TTC549 (cell line): ENCODE measurements at regions not wholly inside any gene's neighbourhood (a gene's known extent, or its start where the extent isn't known, plus 50 kb on each side); places are given as distances from the start of the nearest gene placed in this dataset.
A peak's percentile ranks its signal among the peaks of the same experiment; 100 is the strongest.
"Not testable (repeated sequence)": the region's sequence is repeated elsewhere in the genome, so short reads cannot be mapped to it uniquely, and the experiment has no call there.

Source experiments
- FAIRE-seq: peaks from 2 replicates; lab custom pipeline; 2012; peaks lifted over from hg19 to GRCh38; lab: Jason Lieb, UNC

DNA sequence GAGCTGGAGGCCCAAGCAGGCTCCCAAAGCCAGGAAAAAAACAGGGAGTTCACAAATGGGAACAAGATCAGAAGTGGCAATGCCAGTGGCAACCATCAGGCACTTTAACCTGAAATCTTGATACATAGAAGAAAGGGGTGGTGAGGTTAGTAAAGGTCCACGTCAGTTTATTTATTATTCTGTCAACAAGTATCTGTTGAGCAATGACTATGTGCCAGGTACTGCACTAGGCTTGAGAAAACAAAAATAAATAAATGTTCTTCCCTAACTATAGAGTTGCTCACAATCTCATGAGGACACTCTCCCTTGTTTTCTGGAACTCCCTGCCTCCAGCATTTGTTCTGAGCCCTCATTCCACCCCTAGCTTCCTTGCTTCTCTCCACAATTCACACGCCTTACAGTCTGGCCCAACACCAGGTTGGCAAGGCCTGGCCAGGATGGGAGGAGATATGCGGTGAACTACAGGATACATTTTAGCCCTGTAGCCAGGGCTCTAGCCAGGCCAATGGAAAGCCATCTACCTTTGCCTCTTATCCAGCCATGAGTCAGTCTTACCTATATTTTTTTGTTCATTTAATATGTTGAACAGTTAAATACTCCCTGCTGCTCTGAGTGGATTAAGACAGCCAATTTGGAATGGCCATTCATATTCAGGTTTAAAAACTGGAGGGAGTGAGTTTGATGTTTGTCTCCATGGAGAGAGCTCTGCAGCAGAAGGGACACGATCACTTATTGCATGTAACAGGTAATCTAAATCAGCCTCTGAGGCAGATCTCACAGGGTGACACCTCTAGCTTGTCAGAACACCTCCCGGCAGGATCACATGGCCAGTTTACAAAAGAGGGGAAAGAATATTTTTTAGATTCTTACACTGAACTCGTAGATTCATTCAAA, 161.9 kb upstream of the ATP11B start:
- FAIRE-seq: no peak

DNA sequence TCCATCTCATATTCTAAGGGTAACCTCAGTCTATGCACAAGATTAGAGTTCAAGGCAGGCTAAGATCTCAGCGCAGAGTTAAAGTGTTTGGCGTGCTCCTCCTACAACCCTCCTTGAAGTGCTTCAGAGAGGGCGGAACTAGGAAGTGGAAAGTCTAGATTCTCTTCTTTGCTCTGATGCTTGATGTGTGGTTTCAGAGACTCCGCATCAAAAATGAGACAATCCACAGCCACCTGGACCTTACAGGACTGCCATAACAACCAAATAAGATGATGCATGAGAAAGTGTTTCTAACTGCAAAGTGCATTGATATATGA, 161.3 kb upstream of the ATP11B start:
- FAIRE-seq: no peak

DNA sequence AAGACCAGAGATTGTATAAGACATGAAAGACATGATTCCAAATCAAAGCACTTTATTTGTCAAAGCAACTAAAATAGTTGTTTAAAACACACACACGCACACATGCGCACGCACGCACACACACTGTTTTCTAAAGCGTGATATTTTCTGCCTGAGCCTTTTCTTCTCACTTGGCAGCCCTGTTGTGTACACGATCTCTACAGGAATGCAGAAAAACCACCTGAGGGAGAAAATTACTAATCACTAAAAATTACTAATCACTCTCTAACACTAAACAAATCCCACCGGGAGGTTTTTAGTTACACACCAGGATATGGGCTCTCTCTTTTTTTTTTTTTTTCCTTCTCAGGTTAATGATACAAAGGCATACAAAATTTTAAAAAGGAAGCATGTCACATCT, 160.1 kb upstream of the ATP11B start:
- FAIRE-seq: no peak

DNA sequence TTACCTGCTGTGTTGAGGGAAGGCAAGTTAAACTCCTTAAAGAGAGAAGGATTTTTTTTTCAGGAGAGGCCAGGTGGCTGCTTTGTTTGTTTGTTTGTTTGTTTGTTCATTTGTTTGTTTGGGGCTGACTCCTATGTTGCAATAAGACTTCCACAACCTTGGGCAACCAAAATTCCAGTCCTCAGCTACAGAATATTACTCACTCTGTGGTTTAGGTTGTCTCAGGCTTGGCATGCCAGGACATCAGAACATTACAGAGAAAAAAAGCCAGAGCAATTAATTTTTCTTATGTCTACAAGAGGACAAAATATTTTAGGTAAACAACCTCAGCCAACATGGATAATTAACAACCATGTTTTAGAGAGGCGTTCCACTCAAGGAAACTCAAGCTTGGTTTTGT, 156.7 kb upstream of the ATP11B start:
- FAIRE-seq: no peak

DNA sequence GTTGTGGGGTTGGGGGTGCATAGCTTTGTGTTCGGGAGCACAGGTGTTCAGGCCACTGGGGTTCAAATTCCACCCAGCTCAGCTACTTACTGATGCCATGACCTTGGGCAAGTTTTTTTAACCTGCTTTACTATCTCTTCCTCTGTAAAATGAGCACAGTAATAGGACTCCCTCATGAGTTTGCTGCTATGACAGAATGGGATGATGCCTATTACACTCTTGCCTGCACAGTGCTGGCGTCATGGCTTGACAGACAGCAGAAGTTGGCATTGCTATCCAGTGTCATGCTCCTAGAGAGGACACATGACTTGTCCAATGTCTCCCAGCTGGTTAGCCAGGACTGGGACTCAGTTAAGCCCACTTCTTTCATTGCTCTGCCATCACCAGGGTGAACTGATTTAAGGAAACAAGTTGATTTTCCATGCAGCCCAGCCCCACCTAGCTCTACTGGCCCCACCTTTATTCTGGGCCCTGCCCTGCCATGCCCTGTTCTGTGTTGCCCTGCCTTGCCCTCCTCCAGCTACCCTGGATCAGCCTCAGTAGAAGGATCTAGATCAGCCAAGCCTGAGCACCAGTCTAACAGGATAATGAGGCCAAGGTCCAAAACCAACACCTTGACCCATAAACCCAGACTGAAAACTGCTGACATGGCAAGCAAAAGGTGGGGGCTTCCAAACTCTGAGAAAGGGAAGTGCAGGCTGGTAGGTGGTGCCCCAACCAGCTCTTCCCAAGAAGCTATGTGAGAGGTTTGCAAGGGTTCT, 155.8 kb upstream of the ATP11B start:
- no peak for FAIRE-seq

DNA sequence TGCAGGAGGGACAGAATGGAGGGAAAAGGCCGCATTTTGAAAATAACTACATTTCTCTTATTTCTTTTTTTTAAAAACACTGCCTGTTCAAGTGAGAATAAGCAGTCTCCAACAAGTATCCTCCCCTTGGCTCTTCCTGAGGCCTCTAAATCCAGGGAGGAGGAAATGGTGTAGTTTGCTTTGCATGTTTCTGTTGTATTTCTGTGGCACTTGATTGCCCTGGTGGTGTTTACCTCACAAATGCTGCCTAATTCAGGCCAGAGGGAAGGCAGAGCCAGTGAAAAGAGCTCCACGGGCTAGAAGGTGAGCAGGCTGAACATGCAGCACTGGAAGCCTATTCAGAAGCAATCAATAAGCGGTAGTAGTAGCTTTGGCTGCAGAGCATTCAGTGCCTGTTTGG, 149.3 kb upstream of the ATP11B start:
- no peak for FAIRE-seq

DNA sequence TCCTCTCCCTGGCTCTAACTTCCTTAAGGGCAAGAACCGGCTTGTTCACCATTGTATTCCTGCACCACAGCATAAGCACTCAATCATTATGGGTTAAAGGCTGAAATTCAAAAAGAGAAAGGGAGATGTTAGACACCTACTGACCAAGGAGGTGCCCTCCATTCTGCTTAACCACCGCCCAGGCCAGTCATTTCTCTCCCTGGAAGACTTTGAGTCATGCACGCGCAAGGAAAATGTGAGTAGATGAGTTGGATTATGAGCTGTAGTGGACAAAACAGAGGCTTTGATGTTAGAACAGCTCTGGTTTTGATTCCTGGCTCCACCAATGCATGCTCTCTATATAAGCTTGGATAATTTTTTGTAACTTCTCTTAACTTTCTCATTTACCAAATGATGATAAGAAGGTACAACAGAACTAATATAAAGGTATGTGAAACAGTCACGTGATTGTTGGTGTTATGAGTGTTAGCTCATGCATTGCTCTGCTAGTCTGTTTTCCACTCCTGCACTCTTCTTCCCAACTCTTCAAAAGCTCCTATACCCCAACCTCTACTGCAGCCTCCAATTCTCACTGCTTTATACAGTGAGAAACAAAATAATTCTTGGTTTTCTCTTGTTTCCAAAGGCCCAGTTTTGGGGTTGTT, 148.4 kb upstream of the ATP11B start:
- no peak for FAIRE-seq

DNA sequence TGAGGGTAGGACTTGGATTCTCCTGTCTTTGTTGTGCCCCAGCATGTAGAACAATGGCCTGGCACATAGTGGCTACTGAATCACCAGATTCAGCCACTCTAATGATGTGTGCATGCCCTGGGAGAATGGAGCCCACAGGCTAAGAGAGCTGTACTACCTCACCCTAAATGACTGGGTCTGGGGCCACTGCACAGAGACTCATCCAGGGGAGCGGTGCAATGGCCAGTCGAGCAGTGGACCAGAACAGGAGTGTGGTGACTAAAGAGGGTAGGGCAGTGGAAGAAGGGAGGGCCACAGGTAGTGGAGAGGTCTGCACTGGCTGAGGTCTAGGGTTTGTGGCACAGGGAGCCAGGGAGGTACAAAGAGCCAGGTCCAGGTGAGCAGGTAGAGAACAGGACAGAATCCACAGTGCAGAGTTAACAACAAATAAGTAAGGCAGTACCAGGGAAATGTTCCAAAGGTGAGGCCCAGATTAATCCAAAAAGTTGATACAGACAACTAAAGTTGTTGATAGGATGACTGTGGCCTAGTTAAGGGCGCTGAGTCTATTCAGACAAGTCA, 142.7 kb upstream of the ATP11B start:
- FAIRE-seq: no peak

DNA sequence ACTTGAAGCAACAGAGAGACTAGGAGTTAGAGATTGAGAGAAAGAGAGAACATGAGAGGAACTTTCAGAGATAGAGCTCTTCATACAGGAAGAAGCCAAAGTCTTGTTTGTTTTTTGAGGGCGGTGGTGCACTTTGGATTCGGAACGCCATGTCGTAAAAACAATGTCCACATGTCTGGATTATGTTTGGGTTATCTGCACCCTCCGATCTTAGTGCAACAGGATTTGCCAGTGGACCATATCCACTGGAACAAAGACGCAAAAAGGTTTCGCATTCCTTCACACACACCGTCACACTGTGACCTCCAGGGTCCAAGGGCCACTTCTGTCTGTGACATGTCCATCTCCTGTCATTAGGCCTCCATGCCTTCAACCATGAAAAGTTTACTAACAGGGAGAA, 141.8 kb upstream of the ATP11B start:
- FAIRE-seq: no peak

DNA sequence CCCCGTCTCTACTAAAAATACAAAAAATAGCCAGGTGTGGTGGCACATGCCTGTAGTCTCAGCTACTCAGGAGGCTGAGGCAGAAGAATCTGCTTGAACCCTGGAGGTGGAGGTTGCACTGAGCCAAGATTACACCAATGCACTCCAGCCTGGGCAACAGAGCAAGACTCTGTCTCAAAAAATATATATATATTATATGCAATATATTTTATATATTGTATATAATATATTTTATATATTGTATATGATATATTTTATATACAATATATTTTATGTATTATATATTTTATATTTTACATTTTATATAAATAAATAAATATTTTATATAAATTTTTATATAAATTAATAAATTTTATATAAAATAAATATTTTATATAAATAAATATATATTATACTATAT, 140.2 kb upstream of the ATP11B start:
- FAIRE-seq: not testable (repeated sequence)

DNA sequence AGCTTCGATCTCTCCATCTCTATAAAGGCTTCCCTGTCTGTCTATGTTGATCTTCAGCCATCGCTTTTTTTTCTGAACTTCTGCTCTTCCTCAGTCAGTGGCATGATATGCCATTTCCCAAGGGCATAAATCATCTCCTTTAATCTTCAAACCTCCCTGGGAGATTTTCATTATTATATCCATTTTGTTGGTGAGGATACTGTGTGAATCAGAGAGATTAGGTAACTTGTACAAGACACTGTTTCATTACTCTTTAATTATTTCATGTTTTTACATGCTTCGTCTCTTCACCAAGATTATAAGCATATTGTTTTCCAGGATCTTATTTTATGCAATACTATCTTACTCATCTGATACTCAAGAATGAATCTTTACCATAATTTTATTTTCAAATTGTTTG, 124.8 kb upstream of the ATP11B start:
- FAIRE-seq: no peak

DNA sequence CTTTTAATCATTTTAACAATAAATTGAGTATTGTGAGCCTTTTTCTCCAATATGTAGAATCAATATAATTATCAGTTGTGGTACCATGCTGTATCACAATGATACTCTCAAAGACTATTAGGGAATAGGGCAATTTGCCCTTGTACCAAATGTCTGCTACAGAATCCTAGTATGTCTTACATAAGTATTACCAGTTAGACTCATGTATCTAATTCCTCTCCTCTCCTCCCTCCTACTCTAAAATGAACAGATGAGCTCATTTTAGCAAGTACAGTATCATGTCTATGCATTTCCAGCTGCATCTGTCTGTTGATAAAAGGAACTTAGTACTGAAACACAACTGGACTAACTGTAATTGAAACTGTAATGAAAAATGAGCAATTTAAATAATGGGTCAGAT, 124.3 kb upstream of the ATP11B start:
- no peak for FAIRE-seq

DNA sequence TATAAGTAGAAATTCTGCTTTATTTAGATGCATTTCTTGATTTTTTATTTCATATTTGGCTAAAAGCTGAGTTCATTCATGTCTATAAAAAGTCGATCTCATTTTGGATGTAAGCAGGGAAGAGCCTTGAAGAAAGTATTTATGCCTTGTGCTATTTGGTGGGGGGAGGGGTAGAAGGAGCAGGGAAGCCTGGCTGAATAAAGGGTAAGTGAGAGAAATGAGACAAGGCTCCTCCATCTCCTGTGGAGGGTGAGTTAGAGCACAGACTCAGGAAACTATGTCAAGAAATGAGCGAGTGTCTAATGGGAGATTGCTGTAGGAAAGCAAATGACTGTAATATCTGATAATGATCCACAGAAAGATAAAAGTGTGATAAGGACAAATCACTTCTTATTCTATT, 121.8 kb upstream of the ATP11B start:
- FAIRE-seq: no peak

DNA sequence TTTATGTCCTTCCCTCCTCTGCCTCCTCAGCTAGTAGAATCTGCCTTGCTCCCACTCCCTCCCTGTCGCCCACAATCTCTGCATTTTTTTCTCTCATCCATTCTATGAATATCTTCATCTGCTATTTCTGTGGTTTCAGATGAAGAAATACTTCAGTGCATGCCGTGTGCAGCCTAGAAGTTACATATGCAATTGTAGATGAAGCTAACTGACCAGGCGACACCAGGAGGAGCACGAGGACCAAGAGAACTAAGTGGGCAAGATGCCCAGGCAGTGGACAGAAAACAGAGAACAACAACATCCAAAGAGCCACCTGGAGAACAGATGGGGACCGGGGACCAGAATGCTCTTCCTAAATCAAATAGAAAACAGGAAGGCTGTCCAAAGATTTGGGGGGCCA, 121.4 kb upstream of the ATP11B start:
- no peak for FAIRE-seq

DNA sequence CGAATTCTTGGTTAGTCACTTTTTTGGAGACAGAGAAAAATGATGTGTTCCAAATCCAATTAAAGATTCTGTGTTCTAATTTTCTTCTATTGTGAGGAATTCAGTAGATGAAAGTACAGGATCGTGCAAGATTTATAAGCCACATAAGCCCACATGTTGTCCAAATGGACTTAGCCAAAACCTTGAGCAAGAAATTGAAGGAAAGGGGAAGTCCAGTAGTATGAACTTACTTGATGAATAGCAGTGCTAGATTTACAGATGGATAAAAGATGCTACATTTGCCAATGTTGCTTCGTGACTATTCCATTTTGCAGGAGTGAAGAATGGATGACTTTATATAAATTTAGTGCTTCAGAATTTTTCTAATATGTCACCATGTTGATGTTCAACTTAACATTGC, 120.0 kb upstream of the ATP11B start:
- no peak for FAIRE-seq

DNA sequence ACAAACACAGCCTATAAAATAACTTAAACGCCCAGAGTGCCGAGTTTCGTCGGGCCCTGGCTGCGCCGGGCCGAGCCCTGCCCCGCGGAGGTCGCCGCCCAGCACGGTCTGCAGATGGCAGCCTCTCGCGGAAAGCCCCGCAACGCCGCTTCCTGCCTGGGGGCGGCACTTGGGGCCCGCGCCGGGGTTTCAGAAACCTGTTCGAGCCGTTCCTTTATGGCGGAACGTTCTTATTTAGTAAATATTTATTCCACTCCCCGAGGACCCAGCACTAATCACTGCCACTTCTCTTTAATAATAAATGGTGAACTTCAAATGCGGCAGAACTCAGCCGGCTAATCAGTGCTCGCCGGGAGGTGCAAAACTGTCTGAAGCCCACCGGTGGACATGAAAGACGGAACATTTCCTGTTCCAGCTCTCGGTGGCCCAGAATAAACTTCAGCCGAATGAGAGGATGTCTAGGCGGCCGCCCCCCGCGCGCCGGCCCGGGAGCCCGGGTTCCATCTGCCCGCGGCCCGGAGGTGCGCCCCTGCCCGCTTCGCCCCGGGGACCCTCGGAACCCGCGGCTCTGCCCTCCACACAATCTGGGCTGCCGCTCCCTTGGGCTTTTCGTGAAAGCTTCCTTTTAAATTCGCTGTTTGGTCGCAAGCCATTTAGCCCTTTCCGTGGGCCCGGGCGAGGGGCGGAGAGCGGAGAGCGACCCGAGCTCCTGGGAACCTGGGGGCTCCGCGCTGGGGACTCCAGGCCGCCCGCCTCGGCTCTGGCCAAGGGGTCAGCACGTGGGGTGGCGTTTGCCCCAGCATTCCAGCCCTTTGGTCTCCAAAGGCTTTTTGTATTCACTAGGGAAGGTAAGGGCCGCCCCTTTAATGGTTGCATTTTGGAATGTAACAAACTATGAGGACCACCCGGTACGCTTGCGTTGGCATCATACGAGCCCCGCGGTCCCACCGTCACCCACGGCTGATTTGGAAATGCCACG, 110.8 kb upstream of the ATP11B start:
- FAIRE-seq: no peak

DNA sequence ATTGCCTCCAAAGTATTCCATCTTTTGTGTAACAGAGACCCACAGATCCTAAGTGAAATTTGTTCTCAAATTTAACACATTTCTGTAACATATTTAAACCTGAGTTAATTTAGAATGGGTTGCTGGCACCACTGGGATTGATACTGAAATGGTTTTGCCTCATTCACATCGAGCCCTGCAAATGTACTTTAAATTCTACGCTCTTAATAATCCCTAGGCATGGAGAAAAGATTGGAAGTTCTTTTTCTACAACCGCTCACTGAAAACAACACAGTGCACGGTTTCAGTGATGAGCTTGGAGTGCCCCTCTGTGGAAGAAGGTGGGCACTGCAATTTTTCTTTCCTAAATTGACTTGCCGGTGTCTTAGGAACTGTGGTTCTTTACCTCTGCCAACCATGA, 109.9 kb upstream of the ATP11B start:
- peak; percentile 87 for FAIRE-seq

DNA sequence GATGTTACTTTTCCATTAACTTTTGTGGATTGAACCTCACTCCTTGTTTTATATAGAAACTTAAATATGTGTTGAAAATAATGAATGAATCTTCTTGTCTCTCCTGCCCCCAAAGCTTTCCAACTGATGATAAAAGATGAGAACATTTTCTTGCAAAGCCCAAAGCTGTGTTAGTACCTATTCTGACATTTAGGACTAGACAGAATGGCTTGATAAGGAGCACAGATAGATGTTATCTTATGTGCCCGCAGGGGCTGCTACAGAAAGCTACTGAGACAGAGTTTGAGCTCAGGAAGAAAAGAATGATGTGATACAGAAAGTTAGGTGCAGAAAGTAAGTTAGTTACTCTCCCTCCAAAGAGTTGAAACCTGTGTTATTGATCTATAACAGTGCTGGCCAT, 109.4 kb upstream of the ATP11B start:
- FAIRE-seq: no peak

DNA sequence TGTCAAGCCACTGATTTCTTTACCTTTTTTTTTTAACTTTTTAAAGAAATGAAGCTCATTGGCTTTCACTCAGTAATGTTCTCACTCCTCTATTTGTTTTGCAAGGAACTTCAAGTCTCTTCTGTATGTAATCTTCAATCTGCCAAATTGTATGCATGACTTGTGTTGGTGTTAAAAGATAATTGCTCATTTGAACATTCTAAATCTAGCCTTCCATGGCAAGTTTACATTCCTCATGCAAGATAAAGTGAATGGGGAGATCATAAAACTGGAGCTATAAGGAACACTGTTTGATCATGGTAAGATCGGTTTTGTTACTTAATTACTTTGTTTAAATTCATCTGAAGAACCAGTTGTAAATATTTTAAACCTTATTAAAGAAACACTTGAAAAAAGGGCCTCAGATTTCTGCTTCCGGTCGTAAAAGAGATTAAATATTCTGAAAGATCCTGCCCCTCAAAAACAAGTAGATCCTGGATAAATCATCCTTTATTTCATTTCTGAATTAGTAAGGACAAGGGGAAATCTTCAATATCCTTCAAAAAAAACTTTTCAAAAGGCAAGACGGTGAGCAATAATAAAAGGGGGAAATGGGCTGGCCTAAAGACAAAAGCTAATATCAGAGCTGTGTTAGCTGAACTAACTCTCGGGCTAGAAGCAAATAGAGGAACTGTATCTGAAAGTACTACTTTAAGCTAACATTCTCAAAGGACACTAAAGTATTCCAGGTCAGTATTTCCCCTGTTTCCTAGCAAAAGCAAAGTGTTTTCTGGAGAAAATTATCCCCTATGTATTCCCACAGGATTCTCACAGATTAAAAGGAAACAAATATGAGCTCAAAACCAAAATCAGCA, 107.0 kb upstream of the ATP11B start:
- no peak for FAIRE-seq

DNA sequence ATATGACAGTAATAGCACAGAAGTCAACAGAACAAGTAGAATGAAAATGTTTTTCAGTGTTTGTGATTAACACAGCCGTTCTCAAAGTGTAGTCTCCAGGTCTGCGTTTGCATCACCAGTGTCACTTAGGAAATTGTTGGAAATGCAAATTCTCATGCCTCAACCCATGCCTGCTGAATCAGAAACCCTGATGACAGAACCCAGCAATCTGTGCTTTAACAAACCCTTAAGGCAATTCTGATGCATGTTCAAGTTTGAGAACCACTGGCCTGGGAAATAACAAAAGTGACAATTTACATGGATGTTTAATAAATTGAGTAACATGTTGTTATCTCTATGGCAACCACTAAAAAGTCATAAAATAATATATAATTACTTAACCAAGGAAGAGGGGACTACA, 103.1 kb upstream of the ATP11B start:
- FAIRE-seq: no peak

DNA sequence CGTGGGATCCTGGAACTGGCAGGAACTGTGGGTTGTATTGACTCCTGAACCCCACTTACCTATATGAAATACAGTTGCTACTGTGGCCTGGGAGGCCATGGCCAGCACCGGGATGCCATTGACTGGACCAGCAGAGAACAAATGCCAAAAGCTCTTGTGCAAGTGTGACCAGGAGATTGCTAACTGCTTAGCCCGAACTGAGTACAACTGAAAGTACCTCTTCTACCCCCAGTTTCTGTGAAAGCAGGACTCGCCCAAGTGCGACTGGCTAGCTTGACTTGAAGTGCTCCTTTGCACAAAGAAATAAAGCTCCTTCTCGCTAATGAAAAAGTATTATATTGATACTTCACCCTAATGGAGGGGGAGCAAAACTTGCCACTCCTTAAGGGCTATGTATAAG, 101.3 kb upstream of the ATP11B start:
- FAIRE-seq: no peak
